ENCODE measurements at regions not wholly inside any gene's neighbourhood (a gene's known extent, or its start where the extent isn't known, plus 50 kb on each side); places are given as distances from the start of the nearest gene placed in this dataset.

DNA sequence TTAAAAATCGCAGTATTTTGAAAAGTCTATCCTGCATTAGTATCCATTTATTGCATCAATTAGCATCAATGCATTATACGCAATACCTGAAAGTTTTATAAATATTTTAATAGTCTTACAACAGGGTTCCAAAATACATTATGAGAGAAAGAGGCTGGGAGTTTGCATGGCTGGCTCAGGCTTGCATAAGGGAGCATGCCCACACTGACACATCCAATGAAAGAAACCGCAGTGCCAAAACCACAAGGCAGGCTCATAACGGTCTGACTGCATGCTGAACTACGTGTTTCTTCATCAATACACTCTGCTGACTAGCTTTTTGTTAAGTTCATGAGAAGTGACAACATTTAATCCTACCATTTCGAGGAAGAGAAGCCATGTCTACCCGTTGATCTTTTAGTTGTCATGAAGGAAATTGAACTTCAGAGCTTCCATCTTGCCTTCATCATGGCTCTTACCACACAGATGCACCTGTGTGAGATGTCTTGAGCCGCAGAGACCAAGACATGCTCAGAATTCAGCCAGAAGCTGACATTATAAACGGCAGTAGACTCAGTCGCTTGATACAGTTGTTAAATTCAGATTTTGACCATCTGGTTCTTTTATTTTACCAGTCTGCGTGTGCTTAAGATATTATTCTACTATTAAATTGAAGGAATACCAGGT, 168.8 kb upstream of the FRG1 start:
- Histone ChIP-seq H3K4me1 (no peaks in the 10 kb centered on the region), H3K4me3 (no peak overlapping the region), H3K27ac (no peak overlapping the region), H3K27me3 (no peaks in the 10 kb centered on the region), H3K9me3 (no peaks in the 10 kb centered on the region), H3K36me3 (no peaks in the 10 kb centered on the region)
- no peak for DNase-seq (ENCODE audit: extremely low spot score in 2 of 2)
- TF ChIP-seq POLR2AphosphoS5 (IDR thresholded peaks at IDR 0.05; ENCODE audit: insufficient read depth in 1 of 2, low read depth in 1 of 2) (no peak), POLR2A (IDR thresholded peaks at IDR 0.05) (no peak)
- TF ChIP-seq, protein P1, sequence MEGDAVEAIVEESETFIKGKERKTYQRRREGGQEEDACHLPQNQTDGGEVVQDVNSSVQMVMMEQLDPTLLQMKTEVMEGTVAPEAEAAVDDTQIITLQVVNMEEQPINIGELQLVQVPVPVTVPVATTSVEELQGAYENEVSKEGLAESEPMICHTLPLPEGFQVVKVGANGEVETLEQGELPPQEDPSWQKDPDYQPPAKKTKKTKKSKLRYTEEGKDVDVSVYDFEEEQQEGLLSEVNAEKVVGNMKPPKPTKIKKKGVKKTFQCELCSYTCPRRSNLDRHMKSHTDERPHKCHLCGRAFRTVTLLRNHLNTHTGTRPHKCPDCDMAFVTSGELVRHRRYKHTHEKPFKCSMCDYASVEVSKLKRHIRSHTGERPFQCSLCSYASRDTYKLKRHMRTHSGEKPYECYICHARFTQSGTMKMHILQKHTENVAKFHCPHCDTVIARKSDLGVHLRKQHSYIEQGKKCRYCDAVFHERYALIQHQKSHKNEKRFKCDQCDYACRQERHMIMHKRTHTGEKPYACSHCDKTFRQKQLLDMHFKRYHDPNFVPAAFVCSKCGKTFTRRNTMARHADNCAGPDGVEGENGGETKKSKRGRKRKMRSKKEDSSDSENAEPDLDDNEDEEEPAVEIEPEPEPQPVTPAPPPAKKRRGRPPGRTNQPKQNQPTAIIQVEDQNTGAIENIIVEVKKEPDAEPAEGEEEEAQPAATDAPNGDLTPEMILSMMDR (IDR thresholded peaks at IDR 0.05), result no peak
- intact Hi-C loops (cut with DNase I), result no loop called here

DNA sequence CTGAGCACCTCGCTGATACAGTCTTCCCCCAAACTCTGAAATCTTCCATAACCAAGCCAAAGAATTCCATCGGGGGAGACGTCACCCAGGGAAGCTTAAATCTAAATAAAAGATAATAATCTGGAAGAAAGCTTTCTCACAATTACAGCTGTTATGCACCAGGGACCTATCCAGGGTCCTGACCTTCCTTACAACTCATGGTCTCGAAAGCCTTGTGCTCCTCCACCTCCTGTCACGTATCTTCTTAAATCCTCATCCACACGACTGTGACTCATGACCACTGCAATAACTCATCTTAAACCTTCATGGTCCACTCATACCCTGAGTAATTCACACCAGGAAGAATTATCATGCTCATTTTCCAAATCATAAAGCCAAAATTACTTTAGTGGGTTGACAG, 166.8 kb upstream of the FRG1 start:
- no peak for TF ChIP-seq POLR2A (IDR thresholded peaks at IDR 0.05)
- TF ChIP-seq POLR2AphosphoS5 (IDR thresholded peaks at IDR 0.05; ENCODE audit: insufficient read depth in 1 of 2, low read depth in 1 of 2), result no peak
- Histone ChIP-seq H3K36me3 (no peaks in the 10 kb centered on the region), H3K9me3 (no peaks in the 10 kb centered on the region), H3K4me1 (no peaks in the 10 kb centered on the region), H3K27ac (no peak overlapping the region), H3K4me3 (no peak overlapping the region), H3K27me3 (no peaks in the 10 kb centered on the region)
- intact Hi-C loops (cut with DNase I), result no loop called here
- no peak for DNase-seq (ENCODE audit: extremely low spot score in 2 of 2)

DNA sequence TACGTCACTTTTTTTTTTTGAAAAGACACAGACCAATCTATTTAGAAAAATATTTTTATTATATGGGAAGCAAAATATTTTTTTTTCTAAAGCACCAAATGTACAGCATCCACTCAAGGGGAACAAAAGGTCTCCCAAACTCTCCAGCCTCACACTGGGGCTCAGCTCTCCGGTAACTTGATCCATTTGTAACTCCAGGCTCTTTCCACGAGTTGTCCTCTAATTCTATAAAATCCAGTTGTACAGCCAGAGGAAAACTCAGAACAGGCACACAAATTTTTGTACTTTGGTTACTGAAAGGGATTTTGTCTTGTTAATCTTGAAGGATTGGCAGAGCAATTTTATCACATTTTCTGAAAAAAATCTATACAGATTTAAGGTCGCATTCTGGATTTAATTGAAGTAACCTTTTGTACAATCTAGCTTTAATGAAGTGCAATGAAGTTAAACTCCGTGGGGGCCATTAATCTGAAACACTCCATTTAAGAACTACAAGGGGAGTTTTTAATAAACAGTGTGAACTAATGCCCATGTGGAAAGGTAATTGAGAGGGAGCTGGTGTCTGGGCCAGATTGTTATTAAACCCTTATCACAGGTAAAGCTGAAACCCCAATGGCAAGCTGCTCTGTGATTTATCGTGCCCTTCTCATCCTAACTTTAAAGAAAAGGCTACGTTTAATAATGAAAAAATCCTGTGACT, 161.2 kb upstream of the FRG1 start:
- no peaks in the 10 kb centered on the region for H3K27me3 ChIP-seq
- no peak overlapping the region for H3K4me3 ChIP-seq
- DNase-seq (ENCODE audit: extremely low spot score in 2 of 2), result no peak
- H3K9me3 ChIP-seq, result no peaks in the 10 kb centered on the region
- no peak overlapping the region for H3K27ac ChIP-seq
- H3K36me3 ChIP-seq, result no peaks in the 10 kb centered on the region
- intact Hi-C loops (cut with DNase I), result no loop called here
- no peak for TF ChIP-seq POLR2A (IDR thresholded peaks at IDR 0.05)
- TF ChIP-seq POLR2AphosphoS5 (IDR thresholded peaks at IDR 0.05; ENCODE audit: insufficient read depth in 1 of 2, low read depth in 1 of 2), result no peak
- TF ChIP-seq, protein P1 (IDR thresholded peaks at IDR 0.05), result no peak
- no peaks in the 10 kb centered on the region for H3K4me1 ChIP-seq

DNA sequence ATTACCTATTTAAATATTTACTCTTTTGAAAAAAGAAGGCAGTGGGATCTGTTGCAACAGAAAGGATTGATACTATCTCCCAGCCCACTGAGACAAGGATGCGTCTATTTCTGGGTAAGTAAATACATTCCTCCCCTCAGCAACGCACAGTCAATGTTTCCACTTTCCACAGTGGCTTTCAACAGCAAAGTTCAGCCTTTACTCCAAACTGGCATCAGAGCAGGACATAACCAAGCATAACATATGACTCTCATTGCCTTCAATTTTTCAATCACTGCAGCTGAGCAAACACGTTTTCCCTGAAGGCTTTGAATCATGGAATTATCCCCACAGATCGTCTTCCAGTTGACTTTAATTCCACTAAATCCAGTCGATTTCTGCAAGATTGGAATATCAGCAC, 160.3 kb upstream of the FRG1 start:
- TF ChIP-seq, protein P1 (IDR thresholded peaks at IDR 0.05), result no peak
- TF ChIP-seq POLR2A (IDR thresholded peaks at IDR 0.05) (no peak), POLR2AphosphoS5 (IDR thresholded peaks at IDR 0.05; ENCODE audit: insufficient read depth in 1 of 2, low read depth in 1 of 2) (no peak)
- no peaks in the 10 kb centered on the region for H3K9me3 ChIP-seq
- no peaks in the 10 kb centered on the region for H3K27me3 ChIP-seq
- H3K4me3 ChIP-seq, result no peak overlapping the region
- no peak overlapping the region for H3K27ac ChIP-seq
- H3K4me1 ChIP-seq, result no peaks in the 10 kb centered on the region
- DNase-seq (ENCODE audit: extremely low spot score in 2 of 2), result no peak
- intact Hi-C loops (cut with DNase I), result no loop called here
- H3K36me3 ChIP-seq, result no peaks in the 10 kb centered on the region

DNA sequence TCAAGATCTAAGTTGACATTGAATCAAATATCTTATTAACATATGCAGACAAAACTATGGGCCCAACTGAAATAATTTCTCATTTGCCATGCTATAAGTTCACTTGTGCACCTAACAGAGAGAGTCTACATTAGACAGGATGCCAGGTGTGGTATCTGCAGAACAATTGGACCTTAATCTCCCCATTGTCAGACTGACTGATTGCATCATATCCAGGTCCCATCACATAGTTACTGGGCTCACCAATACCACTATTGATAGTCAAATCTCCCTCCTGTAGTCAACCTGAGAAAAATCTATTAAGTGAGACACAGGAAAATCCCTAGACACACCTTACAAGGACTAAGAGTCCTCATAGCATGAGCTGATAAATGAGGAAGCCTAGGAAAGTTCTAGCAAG, 156.0 kb upstream of the FRG1 start:
- TF ChIP-seq, protein P1 (IDR thresholded peaks at IDR 0.05), result no peak
- TF ChIP-seq POLR2A (IDR thresholded peaks at IDR 0.05), result no peak
- TF ChIP-seq POLR2AphosphoS5 (IDR thresholded peaks at IDR 0.05; ENCODE audit: insufficient read depth in 1 of 2, low read depth in 1 of 2), result no peak
- Histone ChIP-seq H3K4me1 (no peaks in the 10 kb centered on the region), H3K9me3 (no peaks in the 10 kb centered on the region), H3K27ac (no peak overlapping the region), H3K4me3 (no peak overlapping the region), H3K36me3 (no peaks in the 10 kb centered on the region), H3K27me3 (no peaks in the 10 kb centered on the region)
- intact Hi-C loops (cut with DNase I), result no loop called here
- no peak for DNase-seq (ENCODE audit: extremely low spot score in 2 of 2)
